NCI-H69 (cell line): ENCODE measurements at regions not wholly inside any gene's neighbourhood (a gene's known extent, or its start where the extent isn't known, plus 50 kb on each side); places are given as distances from the start of the nearest gene placed in this dataset.

Source experiments
- DNase-seq: peaks from one replicate; lab custom pipeline; 2025; lab: John Stamatoyannopoulos, UW

DNA sequence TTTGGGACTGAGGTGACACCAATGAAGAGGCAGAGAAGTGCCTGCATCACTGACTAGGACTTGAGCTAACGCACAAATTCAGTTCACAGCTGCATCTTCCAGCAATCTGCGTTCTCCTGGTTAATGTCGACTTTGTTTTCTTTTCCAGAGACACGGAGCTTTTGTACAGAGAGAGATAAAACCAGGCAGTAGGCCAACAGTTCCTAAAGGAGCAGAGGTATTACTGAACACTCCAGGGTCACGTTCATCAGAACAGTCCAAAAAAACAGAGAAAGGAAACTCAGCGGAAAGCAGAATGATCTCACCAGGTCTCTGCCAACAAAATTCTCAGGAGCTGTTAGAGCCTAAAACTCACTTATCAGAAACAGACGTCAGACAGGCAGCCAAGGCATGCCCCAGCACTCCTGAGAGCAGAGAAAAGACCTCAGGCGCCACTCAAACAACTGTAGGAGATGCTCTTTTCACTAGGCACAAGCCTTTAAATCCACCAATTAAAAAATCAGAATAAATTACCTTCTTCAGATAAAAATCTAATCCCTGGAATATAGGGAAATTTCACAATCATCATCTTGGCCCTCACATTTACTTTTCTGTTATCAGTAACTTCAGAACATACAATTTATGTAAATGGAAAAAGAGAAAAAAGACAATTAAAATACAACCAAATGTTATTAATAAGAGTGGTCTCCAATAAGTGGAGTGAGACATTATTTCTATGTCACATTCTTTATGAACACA lies 95.9 kb upstream of the SPTBN1 start:
- DNase-seq = peak; percentile 4

DNA sequence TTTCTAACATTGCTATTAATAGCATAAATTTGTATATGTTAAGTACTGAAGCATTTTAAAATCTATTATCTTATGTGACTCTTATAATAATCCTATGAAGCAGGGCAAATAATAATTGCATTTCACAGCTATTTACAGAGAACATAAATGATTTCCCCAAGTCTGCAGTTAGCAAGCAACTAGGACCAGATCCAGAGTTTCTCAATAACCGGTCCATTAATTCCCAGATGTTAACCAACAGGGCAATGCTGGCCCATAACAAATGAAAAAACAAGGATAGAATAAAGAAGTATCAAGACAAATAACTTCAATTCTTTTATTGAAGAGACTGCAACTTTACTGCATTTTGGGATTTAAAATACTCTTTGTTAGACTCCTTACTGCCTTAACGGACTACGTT lies 91.7 kb upstream of the SPTBN1 start:
- no peak for DNase-seq

DNA sequence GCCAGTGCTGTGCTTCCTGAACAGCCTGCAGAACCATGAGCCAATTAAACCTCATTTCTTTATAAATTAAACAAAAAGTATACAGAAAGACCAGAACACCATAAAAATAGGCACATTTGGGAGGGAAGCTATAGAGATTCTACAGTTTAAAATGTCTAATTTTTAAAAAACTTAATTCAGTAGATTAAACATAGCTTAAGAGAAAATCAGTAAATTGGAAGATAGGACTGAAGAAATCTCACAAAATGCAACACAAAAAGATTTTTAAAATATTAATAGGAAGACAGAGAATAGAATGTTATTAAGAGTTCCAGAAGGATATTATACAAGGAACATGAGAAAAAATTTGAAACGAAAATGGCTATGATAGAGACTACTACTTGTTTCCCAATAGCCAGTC lies 90.5 kb upstream of the SPTBN1 start:
- no peak for DNase-seq

DNA sequence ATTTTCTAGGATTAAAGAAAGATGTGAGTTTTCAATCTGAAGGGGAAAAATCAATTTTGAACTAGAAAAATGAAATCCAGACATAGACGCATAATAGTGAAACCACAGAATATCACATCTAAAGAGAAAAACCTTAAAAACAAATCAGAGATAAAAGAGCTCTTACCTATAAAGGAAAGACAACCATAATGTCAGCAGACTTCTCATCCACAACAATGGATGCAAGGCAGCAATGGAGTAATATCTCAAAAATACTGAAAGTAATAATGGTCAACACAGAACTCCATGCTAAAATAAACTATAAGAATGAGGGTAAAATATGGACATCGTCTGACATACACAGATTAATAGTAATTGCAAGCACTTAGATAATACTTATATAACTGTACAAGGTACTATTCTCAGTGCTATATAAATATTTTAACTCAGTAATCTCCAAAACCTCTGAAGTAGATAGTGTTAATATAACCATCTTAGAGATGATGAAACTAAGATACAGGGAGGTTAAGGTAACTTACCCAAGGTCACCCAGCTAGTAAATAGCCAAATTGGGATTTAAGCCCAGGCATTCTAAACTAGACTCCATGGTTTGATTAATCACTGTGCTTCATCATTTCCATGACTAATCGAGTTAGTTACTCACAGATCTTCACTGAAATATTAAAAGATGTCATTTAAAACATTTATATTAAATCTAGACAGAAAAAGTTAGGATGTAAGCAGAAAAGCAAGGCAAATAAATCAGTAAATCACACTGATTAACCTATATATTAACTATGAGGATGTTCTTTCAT lies 89.4 kb upstream of the SPTBN1 start:
- no peak for DNase-seq

DNA sequence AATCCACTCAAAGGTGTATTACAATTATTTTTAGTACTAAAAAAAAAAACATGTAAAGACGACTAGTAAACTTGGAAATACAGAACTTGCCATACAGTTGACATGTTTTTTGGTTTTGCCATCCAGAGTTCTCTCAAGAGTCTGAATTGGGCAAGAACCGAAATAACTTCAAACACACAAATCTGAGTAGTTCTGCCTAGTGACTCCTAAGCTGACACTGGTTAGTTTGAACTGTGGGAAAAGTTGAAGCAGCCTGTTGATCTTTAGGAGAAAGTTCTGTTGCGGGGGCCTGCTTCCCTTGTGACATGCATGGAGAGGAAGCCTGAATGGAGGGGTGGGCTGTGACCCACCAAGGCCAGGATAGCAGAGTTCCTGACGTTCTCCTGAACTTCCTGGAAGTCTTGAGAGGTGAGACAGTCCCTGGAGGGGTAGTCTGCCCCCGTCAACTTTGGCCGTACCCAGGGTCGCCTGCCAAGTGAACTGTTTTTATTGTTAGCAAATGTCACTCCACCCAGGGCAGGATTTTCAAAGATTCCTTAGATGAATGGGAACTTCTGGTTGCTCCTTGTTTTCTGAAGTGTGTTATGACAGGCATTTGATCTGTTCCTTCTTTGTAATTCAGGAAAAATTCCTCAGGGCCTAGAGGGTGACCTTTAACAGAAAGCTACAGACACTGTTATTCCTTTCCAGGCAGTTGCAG lies 85.6 kb upstream of the SPTBN1 start:
- DNase-seq = no peak

DNA sequence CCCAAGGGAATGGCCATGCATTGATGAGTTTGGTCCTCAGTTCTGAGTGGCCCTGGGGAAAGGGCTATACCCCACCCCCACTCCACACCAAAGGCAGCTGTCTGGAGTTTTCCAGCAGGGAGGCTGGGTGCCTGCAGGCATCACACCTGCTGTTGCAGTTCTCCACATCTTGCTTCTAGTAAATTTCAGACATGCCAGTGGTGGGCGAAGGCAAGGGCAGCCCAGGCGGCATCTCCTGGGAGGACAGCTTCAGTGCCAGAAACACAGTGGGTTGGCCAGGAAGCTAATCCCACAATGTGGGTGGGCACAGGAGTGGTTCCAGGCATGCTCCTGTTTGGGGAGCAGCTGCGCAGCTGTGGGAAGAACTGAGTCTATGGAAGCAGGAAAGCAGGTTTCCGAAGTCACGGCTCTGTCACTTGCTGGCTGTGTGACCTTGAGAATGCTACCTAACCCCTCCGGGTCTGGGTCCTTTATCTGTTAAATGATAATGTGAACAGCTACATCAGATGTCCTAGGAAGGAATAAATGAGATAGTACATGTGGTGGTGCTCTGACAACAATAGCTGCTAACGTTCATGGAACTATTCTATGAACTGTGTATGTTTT lies 84.6 kb upstream of the SPTBN1 start:
- DNase-seq = peak; percentile 7

DNA sequence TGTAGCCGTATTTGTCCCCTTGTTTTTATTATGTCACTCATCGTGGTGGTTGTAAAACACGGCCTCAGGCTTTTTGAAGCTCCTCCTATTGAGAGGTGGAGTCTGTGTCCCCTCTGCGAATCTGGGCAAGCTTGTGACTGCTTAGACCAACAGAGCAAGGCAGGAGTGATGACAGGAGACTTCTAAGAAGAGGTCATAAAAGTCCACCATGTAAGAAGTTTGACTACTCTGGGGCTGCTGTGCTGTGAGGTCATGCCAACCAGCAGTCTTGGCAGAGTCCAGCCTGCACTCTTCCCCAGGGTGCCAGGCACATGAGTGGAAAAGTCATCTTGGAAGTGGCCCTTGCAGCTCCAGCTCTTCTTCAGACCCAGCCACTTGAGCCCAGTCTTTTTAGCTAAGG lies 83.8 kb upstream of the SPTBN1 start:
- no peak for DNase-seq

DNA sequence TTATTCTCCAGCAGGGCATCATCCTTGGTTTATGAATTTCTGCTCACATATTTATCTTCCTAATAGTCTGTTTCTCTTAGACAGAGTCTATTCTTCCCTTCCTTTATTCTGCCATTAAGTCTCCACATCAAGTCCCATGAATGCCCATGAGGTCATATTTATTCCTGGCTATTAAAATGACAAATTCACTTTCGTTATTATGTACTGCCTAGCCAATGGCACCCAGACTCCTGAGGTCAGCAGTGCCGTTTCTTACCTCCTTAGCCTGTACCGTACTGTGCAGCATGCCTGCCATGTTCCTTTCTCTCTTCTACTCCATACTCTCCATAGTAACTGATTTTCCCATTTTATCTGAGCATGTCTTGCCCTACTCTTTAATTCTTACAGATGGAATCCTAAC lies 82.3 kb upstream of the SPTBN1 start:
- DNase-seq = no peak

DNA sequence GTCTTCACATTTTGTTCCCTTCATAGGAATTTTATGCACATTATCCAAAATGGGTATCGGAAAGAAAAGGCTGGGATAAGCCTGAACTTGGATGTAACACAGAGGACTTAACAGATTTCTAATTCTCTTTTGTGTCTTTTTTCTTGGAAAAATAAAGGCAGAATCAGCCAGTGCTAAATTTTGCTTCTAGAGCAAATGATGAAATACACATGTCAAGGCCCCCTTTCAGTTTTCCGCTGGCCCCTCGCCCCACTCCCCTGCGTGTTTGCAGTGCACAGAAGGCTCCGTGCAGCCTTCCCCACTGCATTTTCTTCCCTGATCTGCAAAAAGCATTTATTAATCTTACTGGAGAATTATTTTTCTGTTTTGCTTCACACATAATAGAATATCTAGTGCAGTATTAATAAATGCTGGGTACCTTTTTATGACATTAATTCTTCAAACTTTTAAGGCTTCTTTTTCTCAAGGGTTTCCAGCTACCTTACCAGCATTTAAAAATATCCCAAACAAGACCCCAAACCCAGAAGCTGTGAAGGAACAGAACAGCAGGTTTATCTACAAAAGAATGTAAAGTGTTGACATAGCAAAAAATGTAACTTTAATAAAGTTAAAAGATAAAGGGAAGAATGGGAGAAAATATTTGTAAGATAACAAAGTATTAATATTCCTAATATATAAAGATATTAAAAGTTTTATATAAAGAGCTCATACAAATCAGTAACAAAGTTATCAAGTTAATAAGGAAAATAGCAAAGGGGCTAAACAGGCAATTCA lies 81.3 kb upstream of the SPTBN1 start:
- DNase-seq = no peak

DNA sequence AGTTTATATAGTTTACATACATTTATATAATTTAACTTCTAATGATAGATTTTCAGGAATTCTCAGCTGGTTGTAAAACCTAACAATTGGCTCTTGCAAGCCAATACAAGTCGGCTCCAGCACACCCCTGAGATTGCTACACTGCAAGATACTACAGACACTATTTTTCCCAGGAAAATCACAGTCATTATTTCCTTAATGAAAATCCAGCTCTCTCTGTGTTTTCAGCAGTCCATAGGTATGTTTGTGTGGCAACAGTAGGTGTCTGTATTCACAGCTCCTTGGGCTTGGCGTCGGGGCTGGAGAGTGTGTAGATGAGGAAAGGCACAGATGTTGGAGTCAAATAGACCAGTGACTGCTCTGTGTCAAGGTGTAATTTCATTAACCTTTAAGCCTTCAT lies 78.7 kb upstream of the SPTBN1 start:
- no peak for DNase-seq

DNA sequence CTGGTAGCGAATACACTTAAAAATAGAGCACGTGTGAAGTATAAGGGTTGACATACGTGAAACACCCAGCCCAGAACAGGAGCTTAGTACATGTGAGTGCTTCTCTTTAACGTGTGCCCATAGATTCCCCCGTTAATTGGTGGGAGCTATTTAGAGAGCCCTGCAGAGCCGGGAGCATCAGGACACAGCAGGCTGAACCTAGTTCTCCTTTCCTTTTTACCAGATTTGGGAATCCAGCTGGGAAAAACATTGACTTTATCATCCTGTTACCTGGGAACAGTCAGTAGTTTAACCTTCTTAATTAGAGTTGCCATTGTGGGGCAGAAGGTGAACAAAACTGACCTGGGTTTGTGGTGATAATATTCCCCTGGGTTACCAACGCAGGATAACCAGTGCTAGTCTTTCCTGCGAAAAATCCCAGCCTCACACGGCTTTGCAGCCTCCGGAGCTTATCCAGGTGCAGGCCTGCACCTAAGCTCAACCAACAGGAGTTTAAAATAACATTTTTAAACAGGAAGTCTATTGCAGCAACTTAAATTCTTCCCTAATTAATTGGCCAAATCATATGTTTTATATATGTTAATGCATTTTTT lies 78.1 kb upstream of the SPTBN1 start:
- DNase-seq = peak; percentile 25

DNA sequence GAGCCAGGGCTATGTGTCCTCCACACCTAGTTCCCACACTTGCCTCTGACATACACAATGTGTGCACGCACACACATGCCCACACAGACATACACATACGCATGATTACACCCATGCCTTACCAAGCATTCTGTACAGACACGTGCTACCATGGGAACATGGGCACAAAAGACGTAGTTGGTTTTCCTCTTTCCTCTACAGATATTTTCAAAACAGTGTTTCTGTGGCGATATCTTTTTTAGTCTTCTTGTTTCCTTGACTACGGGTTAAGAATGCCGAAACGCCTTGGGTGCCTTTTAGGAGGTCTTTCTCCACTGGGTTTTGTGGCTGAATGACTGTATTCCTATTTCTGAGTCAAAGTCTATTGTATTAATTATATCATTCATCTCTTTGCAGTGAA lies 75.5 kb upstream of the SPTBN1 start:
- DNase-seq = no peak

DNA sequence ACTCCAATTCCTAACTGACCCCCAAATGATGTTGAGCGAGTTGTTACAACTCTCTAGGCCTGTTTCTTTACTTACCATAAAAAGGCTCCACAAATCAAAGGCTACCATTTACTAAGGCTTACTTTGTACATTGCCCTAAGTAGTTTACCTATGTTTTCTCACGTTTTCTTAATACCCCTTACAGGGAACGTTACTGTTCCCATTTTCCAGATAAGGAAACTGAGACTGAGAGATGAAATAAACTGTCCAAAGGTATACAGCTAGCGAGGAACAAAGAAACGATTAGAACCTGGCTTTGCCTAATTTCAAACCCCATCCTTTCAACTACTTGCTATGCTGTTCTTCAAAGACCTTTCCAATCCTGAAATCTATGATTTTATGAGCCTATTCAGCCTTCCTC lies 74.8 kb upstream of the SPTBN1 start:
- no peak for DNase-seq

DNA sequence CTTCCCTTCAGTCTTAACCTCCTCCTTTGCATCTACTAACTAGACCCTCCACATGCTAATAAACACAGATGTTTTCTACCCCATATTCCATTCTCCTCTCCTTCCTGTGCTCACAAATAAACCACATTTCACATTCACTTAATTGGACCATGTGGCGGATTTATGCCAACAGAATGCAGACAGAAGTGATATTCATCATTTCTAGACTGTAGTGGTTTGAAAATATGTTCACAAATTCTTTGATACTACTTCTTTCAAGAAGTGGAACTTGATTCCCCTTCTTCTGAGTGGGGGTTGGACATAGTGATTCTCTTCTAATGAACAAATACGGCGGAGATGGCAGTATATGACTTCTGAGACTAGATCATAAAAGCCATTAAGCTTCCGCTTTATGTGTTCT lies 73.5 kb upstream of the SPTBN1 start:
- no peak for DNase-seq

DNA sequence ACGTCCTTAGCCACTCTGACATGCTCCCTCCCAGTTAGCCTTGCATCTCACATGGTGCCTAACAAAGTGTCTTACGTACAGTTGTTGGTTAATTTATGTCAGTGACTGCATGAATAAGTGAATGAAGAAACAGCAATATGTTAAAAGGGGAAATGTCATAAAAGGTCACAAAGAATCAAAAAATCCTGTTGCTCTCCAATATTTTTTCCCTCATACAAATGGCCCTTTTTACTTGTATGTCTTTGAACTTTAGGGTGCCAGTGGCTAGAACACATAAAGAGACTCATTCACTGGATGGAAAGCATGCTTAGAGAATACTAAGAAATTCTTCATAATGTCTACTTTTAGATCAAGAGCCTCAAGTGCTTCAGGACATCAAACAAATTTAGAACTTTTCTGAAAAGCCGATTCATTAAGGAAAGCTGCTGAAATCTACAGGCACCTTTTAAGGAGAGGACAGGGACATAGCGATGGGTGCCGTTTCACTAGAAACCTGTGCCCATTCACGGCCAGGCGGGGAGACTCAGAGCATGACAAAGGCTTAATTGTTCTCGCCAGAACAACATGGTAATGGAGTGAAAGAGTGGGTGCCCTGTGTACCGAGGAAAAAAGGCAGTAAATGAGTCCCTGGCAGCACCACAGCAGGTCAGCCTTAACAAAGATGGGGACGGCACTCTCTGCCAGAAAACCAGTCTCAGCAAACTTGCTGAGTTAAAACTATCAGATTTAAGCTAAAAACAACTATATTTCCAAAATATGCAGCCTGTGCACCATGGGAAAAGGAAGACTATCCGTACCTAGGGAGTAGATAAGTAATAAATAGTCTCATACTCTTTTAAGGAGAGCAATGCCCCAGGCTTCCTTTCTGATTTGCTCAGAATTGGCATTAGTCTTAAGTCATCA lies 71.6 kb upstream of the SPTBN1 start:
- DNase-seq = peak; percentile 35

DNA sequence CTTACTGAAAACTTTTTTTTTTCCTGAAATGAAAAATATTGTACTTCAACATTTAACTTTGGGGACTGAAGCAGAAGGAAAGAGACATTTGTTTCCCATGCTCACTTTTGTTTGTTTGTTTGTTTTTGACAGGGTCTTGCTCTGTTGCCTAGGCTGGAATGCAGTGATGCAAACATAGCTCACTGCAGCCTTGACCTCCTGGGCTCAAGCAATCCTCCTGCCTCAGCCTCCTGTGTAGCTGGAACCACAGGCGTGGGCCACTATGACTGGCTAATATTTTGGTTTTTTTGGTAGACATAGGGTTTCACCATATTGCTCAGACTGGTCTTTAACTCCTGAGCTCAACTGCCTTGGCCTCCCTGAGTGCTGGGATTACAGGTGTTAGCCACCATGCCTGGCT lies 70.9 kb upstream of the SPTBN1 start:
- no peak for DNase-seq

DNA sequence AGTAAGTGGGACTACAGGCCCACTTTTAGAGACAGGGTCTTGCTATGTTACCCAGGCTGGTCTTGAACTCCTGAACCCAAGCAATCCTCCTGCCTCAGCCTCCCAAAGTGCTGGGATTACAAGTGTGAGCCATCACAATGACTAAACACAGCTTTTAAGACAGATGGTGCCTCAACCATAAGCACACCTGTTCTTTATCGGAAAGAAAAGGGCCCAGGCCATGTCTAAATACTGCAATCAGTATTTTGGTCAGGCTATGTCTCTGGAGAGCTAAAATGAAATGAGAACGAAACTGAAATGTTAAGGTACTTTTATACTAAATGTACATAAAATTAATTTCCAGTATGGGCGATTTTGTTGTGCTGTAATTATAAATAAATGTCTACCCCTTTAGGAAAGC lies 69.5 kb upstream of the SPTBN1 start:
- DNase-seq = no peak

DNA sequence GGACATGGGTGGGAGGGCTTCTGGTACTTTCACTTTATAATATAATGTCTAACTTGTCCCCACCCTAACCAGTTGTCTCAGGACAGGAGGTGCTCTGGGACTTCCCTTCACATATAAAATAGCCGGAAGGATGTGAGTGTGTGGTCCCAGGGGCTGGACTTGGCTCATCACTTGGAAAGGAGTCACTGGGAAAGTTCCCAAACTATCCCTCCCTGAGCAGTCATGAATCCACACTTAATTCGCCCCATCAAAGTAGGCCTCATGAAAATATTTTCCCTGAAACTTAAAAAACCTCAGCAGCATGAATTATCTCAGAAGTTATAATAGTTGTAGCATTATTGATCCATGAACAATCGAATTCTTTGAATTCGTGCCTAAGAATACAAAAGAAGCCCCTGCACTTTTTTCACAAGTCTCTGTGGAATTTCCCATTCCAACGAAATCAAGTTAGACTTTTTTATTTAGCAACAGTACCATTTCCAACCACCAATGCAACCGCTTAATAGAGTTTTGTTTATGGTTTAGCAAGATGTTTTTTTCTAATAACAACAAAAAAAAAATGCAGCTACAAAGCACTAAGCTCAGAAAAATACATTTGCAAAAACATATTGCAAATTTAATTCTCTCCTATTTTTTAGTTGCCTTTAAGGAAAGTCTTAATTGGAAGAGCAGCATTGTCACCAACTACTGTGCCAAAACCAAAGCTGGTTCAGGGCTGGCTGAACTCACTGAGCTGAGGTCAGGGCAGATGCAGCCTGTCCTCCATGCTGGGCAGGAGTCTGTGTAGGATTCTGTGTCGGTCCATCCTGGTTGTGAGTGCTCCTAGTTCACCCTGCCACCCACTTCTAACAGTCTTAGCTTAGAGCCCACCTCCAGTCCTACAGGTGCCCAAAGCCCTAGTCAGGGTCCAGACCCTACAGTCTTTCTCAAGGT lies 68.8 kb upstream of the SPTBN1 start:
- DNase-seq = no peak

DNA sequence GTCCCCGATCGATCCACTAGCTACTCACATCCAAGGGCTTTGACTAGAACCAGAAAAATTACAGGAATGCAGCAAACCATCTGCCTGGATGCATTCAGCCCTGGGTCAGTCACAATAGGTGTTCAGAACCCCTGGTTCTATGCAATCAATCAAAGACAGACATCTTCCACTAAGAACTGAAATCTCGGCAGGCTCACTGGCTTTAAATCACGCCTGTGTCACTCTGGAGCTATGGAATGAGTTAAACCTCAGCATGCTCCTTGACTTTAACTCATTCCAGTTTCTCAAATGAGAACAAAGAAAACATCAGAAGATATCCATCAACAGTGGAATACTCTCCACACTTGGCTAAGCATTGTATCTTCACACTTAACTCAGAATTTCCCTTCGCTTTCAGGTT lies 68.1 kb upstream of the SPTBN1 start:
- DNase-seq = no peak
